Left colon (tissue), 2 donors: ENCODE measurements at regions not wholly inside any gene's neighbourhood (a gene's known extent, or its start where the extent isn't known, plus 50 kb on each side); places are given as distances from the start of the nearest gene placed in this dataset.

ENCODE experiments used
- ATAC-seq: fragments of 200-7000 bp; cut with Tn5 transposase; one replicate; pipeline ENCODE4 v1.9.1; 2020; ENCODE audit warnings: mild to moderate bottlenecking, moderate library complexity
- DNase-seq, 2 donors: peaks; one replicate each; pipeline ENCODE4 v3.0.0-alpha.2; 2020
- intact Hi-C, 2 donors: fragments of 100-400 bp; cut with DNase I in 1 of 2; cut with micrococcal nuclease in 1 of 2; formaldehyde crosslinking; loops; one replicate each; pipeline versions ENCODE4 v1.11.2 to v1.14.0; 2022; cut with DNase I, micrococcal nuclease
- donor health status: DM: no; HTN: no; CAD: no.
- donor health status: DM: yes; HTN: yes; CAD: no.

GRCh38 chr1:59079434-59080140 lies 217.3 kb upstream of the FGGY start:
- intact Hi-C loops, result no loop called here
- DNase-seq, result no peak
- no peak for ATAC-seq

DNA sequence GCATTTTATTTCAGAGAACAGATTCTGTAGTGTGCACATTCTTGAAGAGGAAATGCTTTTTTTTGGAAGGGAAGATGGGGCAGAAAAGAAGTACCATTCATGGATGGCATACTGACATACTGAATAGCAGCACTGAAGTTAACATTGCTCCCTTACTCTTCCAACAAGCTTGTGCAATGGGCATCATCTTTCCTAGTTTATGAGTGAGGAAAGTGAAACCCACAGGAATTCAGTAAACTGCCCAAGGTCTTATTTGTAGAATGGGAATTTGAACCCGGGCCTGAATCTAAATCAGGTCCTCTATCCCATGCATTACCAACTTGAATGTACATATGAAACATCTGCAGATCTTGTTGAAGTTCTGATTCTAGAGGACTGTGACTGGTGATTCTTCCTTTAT lies 215.7 kb upstream of the FGGY start:
- intact Hi-C loops, result no loop called here
- no peak for DNase-seq

GRCh38 chr1:59081795-59082194 lies 215.1 kb upstream of the FGGY start:
- ATAC-seq (no peak), DNase-seq (no peak)
- intact Hi-C loops, result no loop called here

More for the DNA sequence above, 215.7 kb upstream of the FGGY start:
- ATAC-seq, result no peak

GRCh38 chr1:59083946-59084865 lies 212.7 kb upstream of the FGGY start:
- intact Hi-C loops, result no loop called here
- ATAC-seq, result no peak
- no peak for DNase-seq

DNA sequence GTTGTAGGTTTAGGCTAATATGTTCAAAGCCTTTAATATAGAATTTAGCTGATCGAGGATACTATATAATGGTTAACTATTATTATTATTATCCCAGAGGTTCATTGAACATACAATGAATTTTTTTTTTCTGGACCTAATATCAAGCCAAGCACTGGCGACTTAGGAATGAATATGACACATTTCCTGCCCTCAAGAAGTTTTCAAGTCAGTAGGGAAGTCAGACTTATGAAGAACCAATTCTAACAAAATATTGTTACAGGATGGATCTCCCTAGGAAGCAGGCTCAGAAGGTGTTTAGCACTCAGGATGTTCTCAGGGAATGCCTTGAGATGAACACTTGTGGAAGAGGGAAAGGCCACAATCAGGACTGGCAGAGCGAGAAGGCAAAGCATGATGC lies 211.8 kb upstream of the FGGY start:
- DNase-seq, result no peak
- no peak for ATAC-seq
- intact Hi-C loops, result no loop called here

DNA sequence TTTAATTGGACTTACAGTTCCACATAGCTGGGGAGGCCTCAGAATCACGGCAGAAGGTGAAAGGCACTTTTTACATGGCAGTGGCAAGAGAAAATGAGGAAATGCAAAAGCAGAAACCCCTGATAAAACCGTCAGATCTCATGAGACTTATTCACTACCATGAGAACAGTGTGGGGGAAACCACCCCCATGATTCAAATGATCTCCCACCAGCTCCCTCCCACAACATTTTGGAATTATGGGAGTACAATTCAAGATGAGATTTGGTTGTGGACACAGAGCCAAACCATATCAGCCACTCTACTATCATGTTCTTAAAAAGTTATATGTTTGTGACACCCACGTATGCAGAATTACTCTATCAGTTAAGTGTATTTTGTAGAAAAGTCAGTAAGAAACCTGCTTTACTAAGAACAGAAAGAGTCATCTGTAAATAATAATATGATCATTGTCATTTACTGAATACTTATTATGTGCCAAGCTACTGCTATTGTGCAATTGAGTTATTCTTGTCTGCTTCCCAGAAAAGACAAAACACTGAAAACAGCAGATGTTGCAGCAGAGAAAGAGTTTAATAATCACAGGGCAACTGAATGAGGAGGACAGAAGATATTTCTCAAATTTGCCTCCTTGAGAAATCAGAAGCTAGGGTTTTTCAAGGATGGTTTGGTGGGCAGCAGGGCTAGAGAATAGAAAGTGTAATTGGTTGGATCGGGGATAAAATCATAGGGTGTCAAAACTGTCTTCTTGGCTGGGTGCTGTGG lies 207.7 kb upstream of the FGGY start:
- intact Hi-C loops, result no loop called here
- ATAC-seq (no peak), DNase-seq (no peak)

GRCh38 chr1:59089922-59090457 lies 206.9 kb upstream of the FGGY start:
- ATAC-seq (peak; percentile 93), DNase-seq (peak; percentile 24 to 41)

DNA sequence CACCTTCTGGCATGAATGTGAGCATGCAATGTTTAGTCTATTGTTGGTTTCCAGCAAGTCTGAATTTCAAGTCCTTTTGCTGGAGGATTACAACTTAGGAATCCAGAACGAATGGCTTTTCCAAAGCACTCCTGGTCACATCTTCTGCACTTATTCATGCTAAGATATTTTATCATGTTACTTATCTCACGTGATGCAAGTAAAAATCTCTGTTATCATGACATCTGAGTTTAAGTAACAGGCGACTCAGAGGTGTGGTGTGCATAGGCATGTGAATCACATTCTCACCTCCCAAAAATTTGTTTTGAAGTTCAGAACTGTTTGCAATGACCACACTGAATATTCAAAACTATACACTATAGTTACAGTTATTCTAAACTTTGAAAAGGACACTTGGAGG lies 204.8 kb upstream of the FGGY start:
- intact Hi-C loops, result no loop called here
- no peak for ATAC-seq
- no peak for DNase-seq

More at GRCh38 chr1:59089922-59090457, 206.9 kb upstream of the FGGY start:
- intact Hi-C loops, result no loop called here

DNA sequence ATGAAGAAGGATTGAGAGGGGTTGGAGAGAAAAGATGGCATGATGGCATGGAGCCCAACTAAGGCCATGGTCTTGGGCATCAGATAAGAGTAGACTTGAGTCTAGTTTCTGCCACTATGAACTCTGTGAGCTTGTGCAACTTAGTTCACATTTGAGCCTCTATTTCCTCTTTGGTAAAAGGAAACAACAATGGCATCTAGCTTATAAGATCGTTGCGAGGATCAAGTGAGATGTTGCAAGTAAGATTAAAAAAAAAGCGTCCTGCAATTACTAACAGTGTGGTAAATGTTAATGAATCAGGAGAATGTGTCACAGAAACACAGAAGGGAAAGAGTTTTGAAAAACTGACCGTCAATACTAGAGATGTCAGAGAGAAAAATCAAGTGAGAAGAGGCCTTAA lies 202.9 kb upstream of the FGGY start:
- no peak for ATAC-seq
- DNase-seq, result no peak
- intact Hi-C loops, result no loop called here

DNA sequence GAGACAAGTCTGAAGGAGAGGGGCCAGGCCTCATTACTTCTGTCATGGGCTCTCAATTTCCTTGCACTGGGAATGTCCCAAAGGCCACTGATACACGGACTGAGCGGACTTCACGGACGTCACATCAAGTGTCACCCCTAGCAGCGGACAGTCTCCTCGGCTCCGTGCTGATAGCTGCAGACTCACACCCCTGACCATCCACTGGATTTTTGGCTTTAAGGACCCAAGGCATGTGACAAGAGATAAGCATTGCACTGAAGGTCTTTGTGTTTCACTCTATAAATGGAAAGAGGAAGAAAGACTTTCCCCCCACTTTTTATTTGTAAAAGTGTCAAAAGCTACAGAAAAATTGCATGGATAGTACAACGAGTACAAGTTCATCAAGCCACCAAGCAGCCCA lies 200.4 kb upstream of the FGGY start:
- no peak for ATAC-seq
- intact Hi-C loops, result no loop called here
- no peak for DNase-seq

DNA sequence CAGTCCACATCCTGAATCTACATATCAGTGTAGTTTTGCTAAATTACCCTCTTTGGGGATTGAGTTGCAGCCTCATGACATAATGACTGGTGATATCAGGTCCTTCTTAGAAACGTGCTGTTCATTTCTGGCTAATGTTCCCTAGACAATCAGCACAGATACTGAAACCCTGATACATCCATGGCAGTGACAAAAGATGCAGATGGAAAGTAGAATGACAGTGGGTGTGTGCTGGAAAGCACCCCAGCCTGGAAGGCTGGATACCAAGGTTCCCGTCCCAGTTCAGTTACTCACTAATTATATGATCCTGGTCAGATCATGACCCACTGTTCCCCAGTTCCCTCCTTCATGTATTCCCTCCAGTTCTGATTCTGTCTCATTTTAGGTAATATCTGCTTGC lies 198.2 kb upstream of the FGGY start:
- no peak for ATAC-seq
- intact Hi-C loops, result no loop called here
- no peak for DNase-seq

GRCh38 chr1:59100708-59101374 lies 196.1 kb upstream of the FGGY start:
- intact Hi-C loops, result no loop called here
- ATAC-seq, result no peak
- no peak for DNase-seq

DNA sequence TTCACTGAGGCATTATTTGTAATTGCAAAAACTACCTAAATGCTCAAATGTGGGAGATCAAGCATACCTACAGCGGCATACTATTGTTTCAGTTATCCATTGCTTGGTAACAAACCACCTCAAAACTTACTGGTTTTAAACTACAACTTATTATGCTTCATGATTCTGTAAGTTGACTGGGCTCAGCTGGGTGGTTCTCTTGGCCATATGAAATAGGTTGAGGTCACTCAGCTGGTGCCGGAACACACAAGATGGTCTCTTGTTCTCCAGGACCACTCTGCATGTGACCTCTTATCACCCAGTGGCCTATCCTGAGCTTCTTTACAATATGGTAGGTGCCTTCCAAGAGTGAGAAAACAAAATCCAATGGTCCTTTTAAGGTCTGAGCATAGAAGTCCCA lies 195.4 kb upstream of the FGGY start:
- ATAC-seq, result no peak
- no peak for DNase-seq
- intact Hi-C loops, result no loop called here

DNA sequence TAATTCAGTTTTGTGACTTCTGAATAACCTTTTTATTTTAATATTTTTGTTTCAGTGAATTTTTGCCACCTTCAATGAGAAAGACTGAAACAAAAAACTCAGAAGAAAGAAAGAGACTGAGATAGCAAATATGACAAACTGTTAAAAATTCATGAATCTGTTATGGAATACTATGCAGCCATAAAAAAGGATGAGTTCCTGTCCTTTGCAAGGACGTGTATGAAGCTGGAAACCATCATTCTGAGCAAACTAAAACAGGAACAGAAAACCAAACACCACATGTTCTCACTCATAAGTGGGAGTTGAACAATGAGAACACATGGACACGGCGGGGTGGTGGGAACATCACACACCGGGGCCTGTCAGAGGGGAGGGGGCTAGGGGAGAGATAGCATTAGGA lies 193.4 kb upstream of the FGGY start:
- no peak for DNase-seq
- intact Hi-C loops, result no loop called here
- ATAC-seq, result no peak

DNA sequence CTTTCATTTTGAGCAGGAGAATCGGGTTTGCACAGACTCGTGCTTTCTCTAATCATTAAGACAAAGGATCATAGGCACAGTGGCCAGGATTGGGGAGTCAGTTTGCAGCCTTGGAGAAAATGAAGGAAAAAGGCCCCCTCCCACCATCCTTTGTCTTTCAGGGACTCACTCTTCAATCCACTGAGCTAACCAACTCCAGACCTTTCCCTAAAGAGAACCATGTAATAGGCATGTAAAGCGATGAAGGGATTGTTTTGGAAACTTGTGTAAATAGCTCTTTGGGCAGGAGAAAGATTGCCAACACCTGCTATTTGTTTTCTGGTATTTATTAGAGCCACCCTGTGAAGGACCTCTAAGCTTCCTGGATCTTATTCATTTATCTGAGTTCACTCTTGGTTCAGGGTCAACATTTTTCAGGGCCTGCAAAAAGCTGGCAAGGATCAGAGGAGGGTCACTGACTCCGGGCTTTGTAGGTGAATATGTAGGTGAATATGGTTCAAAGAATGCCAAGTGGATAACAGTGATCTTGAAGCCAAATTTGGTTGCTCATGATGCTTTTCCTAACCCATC lies 192.6 kb upstream of the FGGY start:
- ATAC-seq (no peak), DNase-seq (no peak)
- intact Hi-C loops, result no loop called here

GRCh38 chr1:59105548-59106507 lies 191.1 kb upstream of the FGGY start:
- no peak for ATAC-seq
- DNase-seq, result no peak
- intact Hi-C loops, result no loop called here

DNA sequence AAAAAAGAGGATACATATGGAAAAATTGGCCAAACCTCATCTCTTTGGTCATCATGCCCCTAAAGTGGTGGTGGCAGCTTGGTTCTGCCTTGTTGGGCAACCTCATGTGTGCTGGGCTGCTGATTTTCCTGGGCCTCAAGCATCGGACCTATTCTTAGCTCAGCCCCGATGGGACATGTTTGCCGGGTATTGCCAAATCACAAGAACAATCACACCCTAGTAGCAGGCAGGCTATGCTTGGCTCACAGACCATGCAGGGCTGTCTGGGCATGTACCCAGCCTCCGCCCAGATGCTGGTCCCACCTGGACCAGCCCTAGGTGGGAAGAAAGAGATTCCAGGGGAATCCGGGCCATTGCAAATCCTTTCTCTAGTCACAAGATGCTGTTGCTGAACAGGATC lies 189.4 kb upstream of the FGGY start:
- intact Hi-C loops, result no loop called here
- DNase-seq, result no peak
- no peak for ATAC-seq

DNA sequence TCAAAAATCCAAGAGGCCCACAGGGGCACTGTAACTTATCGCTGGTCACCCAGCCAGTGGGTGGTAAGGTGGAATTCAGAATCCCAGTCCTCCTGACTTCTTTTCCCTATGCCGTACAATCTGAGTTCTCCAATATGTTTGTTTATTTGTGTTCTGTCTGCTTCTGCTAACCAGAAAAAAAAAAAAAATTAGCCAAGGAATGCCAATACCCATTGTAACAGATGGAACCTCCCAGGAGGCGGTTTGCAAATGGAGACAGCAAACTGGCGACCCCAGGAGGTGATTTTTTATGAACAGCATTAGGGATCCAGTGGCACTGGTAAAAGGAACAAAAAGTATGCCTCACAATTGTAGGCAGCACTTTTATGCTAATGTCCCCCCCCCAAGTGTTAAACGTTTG lies 189.0 kb upstream of the FGGY start:
- intact Hi-C loops, result no loop called here
- DNase-seq (no peak), ATAC-seq (no peak)
